ENCODE measurements at regions not wholly inside any gene's neighbourhood (a gene's known extent, or its start where the extent isn't known, plus 50 kb on each side); places are given as distances from the start of the nearest gene placed in this dataset.

- Histone ChIP-seq H4K20me1 (ENCODE audit: insufficient read depth) (no peaks in the 10 kb centered on the region), H3K9me3 (ENCODE audit: low read length) (no peaks in the 10 kb centered on the region), H3K27me3 (ENCODE audit: insufficient read depth, low read depth, low read length) (no peaks in the 10 kb centered on the region), H3K27ac (ENCODE audit: low read length) (no peak overlapping the region), H3K36me3 (ENCODE audit: insufficient read depth, low read length) (no peaks in the 10 kb centered on the region), H3K9ac (ENCODE audit: low read length) (no peak overlapping the region), H3K79me2 (replicated peaks; ENCODE audit: insufficient read depth, low read length) (no peaks in the 10 kb centered on the region), H3K4me2 (ENCODE audit: low read length) (no peak overlapping the region), H2AFZ (ENCODE audit: low read depth, low read length) (no peak overlapping the region), H3F3A (ENCODE audit: insufficient read depth, low read length, poor library complexity, severe bottlenecking) (no peaks in the 10 kb centered on the region), H3K9me2 (ENCODE audit: insufficient read depth, low read length) (no peaks in the 10 kb centered on the region), H3K4me3 (ENCODE audit: low read length) (no peak overlapping the region)
- no peak for TF ChIP-seq SMC3 (conservative IDR thresholded peaks at IDR 0.05; ENCODE audit: poor library complexity)
- TF ChIP-seq EP300 (conservative IDR thresholded peaks at IDR 0.05; ENCODE audit: poor library complexity, severe bottlenecking): no peak
- TF ChIP-seq RAD21 (conservative IDR thresholded peaks at IDR 0.05): no peak
- TF ChIP-seq TAF1 (IDR thresholded peaks at IDR 0.05; ENCODE audit: low read depth): no peak
These were observed 215.8 kb upstream of the SMLR1 start for GRCh38 chr6:130611366-130611765.

GRCh38 chr6:130613176-130613575, 214.0 kb upstream of the SMLR1 start:
- H3K9me2 ChIP-seq (ENCODE audit: insufficient read depth, low read length): no peaks in the 10 kb centered on the region
- H3K4me2 ChIP-seq (ENCODE audit: low read length): no peak overlapping the region
- no peaks in the 10 kb centered on the region for H3K79me2 ChIP-seq (replicated peaks; ENCODE audit: insufficient read depth, low read length)
- H2AFZ ChIP-seq (ENCODE audit: low read depth, low read length): no peak overlapping the region
- no peaks in the 10 kb centered on the region for H4K20me1 ChIP-seq (ENCODE audit: insufficient read depth)
- H3F3A ChIP-seq (ENCODE audit: insufficient read depth, low read length, poor library complexity, severe bottlenecking): no peaks in the 10 kb centered on the region
- H3K36me3 ChIP-seq (ENCODE audit: insufficient read depth, low read length): no peaks in the 10 kb centered on the region
- H3K9me3 ChIP-seq (ENCODE audit: low read length): no peaks in the 10 kb centered on the region
- H3K27me3 ChIP-seq (ENCODE audit: insufficient read depth, low read depth, low read length): no peaks in the 10 kb centered on the region
- H3K27ac ChIP-seq (ENCODE audit: low read length): no peak overlapping the region
- no peak for TF ChIP-seq SMC3 (conservative IDR thresholded peaks at IDR 0.05; ENCODE audit: poor library complexity)
- no peak for TF ChIP-seq EZH2 (IDR thresholded peaks at IDR 0.05; ENCODE audit: borderline replicate concordance, insufficient read depth, low read length, poor library complexity, severe bottlenecking)
- no peak for TF ChIP-seq RAD21 (conservative IDR thresholded peaks at IDR 0.05)
- TF ChIP-seq EP300 (conservative IDR thresholded peaks at IDR 0.05; ENCODE audit: poor library complexity, severe bottlenecking): no peak
- no peak for TF ChIP-seq MXI1 (conservative IDR thresholded peaks at IDR 0.05; ENCODE audit: poor library complexity, severe bottlenecking)
- no peak for TF ChIP-seq TAF1 (IDR thresholded peaks at IDR 0.05; ENCODE audit: low read depth)
- TF ChIP-seq, protein P1, sequence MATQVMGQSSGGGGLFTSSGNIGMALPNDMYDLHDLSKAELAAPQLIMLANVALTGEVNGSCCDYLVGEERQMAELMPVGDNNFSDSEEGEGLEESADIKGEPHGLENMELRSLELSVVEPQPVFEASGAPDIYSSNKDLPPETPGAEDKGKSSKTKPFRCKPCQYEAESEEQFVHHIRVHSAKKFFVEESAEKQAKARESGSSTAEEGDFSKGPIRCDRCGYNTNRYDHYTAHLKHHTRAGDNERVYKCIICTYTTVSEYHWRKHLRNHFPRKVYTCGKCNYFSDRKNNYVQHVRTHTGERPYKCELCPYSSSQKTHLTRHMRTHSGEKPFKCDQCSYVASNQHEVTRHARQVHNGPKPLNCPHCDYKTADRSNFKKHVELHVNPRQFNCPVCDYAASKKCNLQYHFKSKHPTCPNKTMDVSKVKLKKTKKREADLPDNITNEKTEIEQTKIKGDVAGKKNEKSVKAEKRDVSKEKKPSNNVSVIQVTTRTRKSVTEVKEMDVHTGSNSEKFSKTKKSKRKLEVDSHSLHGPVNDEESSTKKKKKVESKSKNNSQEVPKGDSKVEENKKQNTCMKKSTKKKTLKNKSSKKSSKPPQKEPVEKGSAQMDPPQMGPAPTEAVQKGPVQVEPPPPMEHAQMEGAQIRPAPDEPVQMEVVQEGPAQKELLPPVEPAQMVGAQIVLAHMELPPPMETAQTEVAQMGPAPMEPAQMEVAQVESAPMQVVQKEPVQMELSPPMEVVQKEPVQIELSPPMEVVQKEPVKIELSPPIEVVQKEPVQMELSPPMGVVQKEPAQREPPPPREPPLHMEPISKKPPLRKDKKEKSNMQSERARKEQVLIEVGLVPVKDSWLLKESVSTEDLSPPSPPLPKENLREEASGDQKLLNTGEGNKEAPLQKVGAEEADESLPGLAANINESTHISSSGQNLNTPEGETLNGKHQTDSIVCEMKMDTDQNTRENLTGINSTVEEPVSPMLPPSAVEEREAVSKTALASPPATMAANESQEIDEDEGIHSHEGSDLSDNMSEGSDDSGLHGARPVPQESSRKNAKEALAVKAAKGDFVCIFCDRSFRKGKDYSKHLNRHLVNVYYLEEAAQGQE (IDR thresholded peaks at IDR 0.05; ENCODE audit: borderline replicate concordance): no peak
- no peak for TF ChIP-seq POLR2AphosphoS5 (IDR thresholded peaks at IDR 0.05)
- TF ChIP-seq, protein P2, sequence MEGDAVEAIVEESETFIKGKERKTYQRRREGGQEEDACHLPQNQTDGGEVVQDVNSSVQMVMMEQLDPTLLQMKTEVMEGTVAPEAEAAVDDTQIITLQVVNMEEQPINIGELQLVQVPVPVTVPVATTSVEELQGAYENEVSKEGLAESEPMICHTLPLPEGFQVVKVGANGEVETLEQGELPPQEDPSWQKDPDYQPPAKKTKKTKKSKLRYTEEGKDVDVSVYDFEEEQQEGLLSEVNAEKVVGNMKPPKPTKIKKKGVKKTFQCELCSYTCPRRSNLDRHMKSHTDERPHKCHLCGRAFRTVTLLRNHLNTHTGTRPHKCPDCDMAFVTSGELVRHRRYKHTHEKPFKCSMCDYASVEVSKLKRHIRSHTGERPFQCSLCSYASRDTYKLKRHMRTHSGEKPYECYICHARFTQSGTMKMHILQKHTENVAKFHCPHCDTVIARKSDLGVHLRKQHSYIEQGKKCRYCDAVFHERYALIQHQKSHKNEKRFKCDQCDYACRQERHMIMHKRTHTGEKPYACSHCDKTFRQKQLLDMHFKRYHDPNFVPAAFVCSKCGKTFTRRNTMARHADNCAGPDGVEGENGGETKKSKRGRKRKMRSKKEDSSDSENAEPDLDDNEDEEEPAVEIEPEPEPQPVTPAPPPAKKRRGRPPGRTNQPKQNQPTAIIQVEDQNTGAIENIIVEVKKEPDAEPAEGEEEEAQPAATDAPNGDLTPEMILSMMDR (IDR thresholded peaks at IDR 0.05; ENCODE audit: poor library complexity, severe bottlenecking): no peak
- H3K4me3 ChIP-seq (ENCODE audit: low read length): no peak overlapping the region
- no peak overlapping the region for H3K9ac ChIP-seq (ENCODE audit: low read length)

- no peak for TF ChIP-seq POLR2AphosphoS5 (IDR thresholded peaks at IDR 0.05)
- TF ChIP-seq EP300 (conservative IDR thresholded peaks at IDR 0.05; ENCODE audit: poor library complexity, severe bottlenecking): no peak
- TF ChIP-seq, protein P2 (IDR thresholded peaks at IDR 0.05; ENCODE audit: poor library complexity, severe bottlenecking): no peak
- TF ChIP-seq, protein P1 (IDR thresholded peaks at IDR 0.05; ENCODE audit: borderline replicate concordance): no peak
- no peak for TF ChIP-seq MXI1 (conservative IDR thresholded peaks at IDR 0.05; ENCODE audit: poor library complexity, severe bottlenecking)
- no peak for TF ChIP-seq SMC3 (conservative IDR thresholded peaks at IDR 0.05; ENCODE audit: poor library complexity)
- TF ChIP-seq TAF1 (IDR thresholded peaks at IDR 0.05; ENCODE audit: low read depth): no peak
- no peak for TF ChIP-seq RAD21 (conservative IDR thresholded peaks at IDR 0.05)
- H3K27me3 ChIP-seq (ENCODE audit: insufficient read depth, low read depth, low read length): no peaks in the 10 kb centered on the region
- no peaks in the 10 kb centered on the region for H3K79me2 ChIP-seq (replicated peaks; ENCODE audit: insufficient read depth, low read length)
- no peaks in the 10 kb centered on the region for H3K9me3 ChIP-seq (ENCODE audit: low read length)
- H4K20me1 ChIP-seq (ENCODE audit: insufficient read depth): no peaks in the 10 kb centered on the region
- no peak overlapping the region for H2AFZ ChIP-seq (ENCODE audit: low read depth, low read length)
- H3K9ac ChIP-seq (ENCODE audit: low read length): no peak overlapping the region
- H3K36me3 ChIP-seq (ENCODE audit: insufficient read depth, low read length): no peaks in the 10 kb centered on the region
- H3F3A ChIP-seq (ENCODE audit: insufficient read depth, low read length, poor library complexity, severe bottlenecking): no peaks in the 10 kb centered on the region
- H3K9me2 ChIP-seq (ENCODE audit: insufficient read depth, low read length): no peaks in the 10 kb centered on the region
- H3K27ac ChIP-seq (ENCODE audit: low read length): no peak overlapping the region
- H3K4me3 ChIP-seq (ENCODE audit: low read length): no peak overlapping the region
- no peak overlapping the region for H3K4me2 ChIP-seq (ENCODE audit: low read length)
These were observed 211.4 kb upstream of the SMLR1 start for GRCh38 chr6:130615816-130616215.

Measured in neural cell (in vitro differentiated cells).